ENCODE measurements at regions not wholly inside any gene's neighbourhood (a gene's known extent, or its start where the extent isn't known, plus 50 kb on each side); places are given as distances from the start of the nearest gene placed in this dataset.
"Not testable (repeated sequence)": the region's sequence is repeated elsewhere in the genome, so short reads cannot be mapped to it uniquely, and the experiment has no call there.

- DNase-seq, result no peak
Observed at GRCh38 chr10:2887391-2888070, 179.8 kb upstream of the PFKP start.

GRCh38 chr10:2886662-2887061 is 180.7 kb upstream of the PFKP start:
- no peak for DNase-seq

GRCh38 chr10:2885288-2886278 is 181.8 kb upstream of the PFKP start:
- DNase-seq, result no peak

GRCh38 chr10:2883983-2884540 is 183.3 kb upstream of the PFKP start:
- not testable (repeated sequence) for DNase-seq

- no peak for DNase-seq
Observed at GRCh38 chr10:2883238-2883637, 184.1 kb upstream of the PFKP start.

DNA sequence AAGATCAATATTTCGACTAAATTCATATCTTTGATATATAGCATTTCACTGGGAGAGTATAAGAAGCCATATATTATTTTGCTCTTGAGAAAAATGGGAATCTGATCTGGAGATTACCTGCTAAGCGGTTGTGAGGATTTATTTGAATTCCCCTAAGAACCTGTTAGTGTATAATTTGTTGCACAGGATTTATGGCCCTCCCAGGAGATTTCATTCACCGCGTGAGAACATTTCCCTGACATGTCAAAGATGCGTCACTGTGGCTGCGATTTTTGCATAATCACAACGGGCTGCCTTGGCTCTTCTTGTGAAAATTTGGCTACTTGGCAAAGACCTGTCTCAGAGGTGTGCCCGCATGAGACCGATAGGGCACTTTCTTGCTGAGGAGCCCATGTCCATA is 184.7 kb upstream of the PFKP start:
- DNase-seq, result no peak

DNA sequence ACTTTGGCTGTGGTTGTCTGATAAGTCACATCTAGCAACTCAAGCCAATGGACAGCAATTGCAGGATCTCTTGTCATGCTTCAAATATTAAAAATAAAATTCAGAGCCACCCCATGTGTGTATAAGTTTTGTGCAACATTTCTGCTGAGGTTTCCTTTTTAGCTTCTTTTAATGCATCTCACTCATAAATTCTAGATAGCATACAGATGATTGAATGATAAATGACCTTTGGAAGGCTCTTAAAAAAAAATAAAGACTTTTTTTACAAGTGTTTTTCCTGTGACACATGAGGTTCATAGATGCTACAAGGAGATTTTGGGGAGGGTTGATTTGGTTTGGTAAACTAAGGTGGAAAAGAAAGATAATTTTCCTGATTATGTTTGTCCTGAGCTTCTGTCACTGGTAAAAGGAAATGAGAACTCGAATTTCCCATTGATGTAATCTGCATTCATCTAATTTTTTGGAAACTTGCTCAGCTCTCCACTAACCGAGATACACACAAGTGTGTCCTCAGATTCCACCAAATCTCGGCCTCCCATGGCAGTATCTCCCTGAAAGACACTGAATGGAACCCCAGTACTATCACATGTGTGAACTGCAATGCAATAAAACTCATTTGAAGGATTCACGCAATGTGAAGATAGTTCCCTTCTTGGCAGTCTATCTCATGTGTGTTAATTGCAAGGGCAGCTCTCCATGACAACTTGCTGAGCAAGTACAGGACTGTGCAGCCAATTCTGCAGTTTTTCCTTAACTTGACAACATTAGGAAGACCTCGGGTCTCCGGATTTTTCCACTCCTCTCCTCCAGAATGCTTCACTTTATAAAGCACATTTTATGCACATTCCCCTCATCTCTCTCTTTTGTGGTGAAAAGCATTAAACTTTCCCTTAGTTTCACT is 185.4 kb upstream of the PFKP start:
- no peak for DNase-seq

- DNase-seq, result not testable (repeated sequence)
Observed at GRCh38 chr10:2880050-2880449, 187.3 kb upstream of the PFKP start.

GRCh38 chr10:2878818-2879217 is 188.5 kb upstream of the PFKP start:
- DNase-seq, result no peak

DNA sequence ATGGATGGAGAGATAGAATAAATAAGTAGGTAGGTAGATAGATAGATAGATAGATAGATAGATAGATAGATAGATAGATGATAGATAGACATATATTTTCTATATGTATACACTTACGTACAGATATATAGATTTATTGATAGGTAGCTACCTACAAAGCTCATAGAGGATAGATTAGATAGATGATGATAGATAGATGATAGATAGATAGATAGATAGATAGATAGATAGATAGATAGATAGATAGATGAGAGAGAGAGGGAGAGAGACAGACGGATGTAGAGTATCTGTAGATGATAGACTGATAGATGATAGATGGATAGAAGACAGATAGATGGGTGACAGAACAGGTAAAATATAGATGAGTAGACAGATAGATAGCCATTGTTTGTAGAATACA is 191.3 kb upstream of the PFKP start:
- DNase-seq, result no peak

- no peak for DNase-seq
Observed at GRCh38 chr10:2874963-2875362, 192.4 kb upstream of the PFKP start.

GRCh38 chr10:2873769-2874168 is 193.6 kb upstream of the PFKP start:
- DNase-seq, result no peak

DNA sequence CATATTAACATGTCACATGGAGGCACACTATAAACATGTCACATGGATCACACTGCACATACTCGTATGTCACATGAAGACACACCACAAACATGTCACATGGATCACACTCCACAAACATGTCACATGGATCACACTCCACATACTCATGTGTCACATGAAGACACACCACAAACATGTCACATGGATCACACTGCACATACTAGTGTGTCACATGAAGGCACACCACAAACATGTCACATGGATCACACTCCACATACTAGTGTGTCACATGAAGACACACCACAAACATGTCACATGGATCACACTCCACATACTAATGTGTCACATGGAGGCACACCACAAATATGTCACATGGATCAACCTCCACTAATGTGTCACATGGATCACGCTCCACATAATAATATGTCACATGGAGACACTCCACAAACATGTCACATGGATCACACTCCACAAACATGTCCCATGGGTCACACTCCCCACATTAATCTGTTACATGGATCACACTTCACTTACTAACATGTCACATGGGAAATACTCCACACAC is 195.6 kb upstream of the PFKP start:
- no peak for DNase-seq

DNA sequence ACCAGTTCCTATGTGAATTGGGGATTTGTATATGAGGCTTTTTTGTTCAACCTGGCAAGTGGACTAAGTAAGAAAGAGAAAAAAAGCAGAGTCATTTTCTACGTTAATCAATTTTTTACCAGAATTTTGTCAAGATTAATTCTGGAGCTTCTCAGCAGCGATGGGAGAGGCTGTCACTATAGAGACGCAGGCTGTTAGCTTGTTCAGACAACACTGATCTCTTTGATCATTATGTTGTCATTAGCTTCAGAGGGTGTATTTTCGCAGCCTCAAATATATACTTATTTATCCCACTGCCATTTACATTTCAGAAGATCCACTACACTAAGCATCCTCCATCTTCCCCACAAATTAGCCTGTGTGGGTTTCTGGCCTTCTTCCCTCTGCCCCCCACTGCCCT is 196.7 kb upstream of the PFKP start:
- no peak for DNase-seq

GRCh38 chr10:2867788-2868299 is 199.5 kb upstream of the PFKP start:
- no peak for DNase-seq

- no peak for DNase-seq
Observed at GRCh38 chr10:2866569-2866968, 200.8 kb upstream of the PFKP start.

DNA sequence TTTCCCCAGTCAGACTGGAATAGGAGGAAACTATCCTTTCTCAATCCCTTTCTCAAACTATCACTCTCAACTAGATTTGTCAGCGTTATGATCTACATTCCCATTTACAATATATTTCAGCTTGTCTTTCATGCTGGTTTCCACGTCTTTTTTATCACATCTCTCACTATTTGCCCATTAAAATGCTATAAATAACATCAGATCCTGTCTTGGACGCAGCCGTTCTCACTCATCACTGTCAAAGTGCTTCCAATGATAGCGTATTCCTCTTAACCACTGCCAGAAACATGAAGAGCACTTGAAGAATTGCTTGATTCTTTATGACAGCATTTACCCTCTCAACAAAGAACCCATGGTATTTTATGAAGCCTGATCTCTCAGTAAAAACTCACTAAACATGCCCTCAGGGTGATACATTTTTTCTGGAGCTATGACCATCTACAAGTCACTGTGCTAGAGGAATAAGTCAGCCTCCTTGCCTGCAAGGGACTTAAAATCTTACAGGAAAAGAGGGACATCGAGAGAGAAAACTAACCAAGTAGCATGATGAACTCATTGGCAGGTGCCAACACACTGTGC is 205.6 kb upstream of the PFKP start:
- DNase-seq, result no peak

- no peak for DNase-seq
Observed at GRCh38 chr10:2858452-2858851, 208.9 kb upstream of the PFKP start.

DNA sequence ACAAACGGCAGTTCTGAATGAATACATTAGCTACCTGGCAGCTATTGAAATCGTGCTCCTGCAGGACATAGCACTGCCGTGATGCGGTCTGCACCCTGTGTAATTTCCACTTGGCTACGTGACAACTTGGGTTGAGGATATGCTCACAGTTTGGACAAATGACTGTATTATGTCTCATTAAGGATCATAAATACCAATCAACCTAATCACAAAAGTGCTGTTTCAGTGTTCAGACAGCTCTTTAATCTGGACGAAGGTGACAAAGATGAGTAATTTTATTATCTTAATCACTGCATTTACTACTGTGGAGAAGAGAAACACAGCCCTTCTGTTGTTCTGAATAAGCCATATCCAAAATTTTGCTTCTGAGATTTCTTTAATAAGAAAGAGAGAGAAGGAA is 210.8 kb upstream of the PFKP start:
- DNase-seq, result no peak

- DNase-seq, result no peak
Observed at GRCh38 chr10:2852574-2853323, 214.6 kb upstream of the PFKP start.

- DNase-seq, result no peak
Observed at GRCh38 chr10:2851566-2851965, 215.8 kb upstream of the PFKP start.

All from CD4-positive, alpha-beta T cell treated with Interleukin-4 for 1 hour (primary cell).